ENCODE measurements at regions not wholly inside any gene's neighbourhood (a gene's known extent, or its start where the extent isn't known, plus 50 kb on each side); places are given as distances from the start of the nearest gene placed in this dataset.
A peak's percentile ranks its signal among the peaks of the same experiment; 100 is the strongest.
"Not testable (repeated sequence)": the region's sequence is repeated elsewhere in the genome, so short reads cannot be mapped to it uniquely, and the experiment has no call there.

- no peak for DNase-seq (ENCODE audit: low read depth, low spot score)
- in situ Hi-C loops (cut with HindIII; ENCODE audit: low pct_unique_long_range_greater_than_20kb, low sequenced_read_pairs) = no loop called here
These were observed 66.0 kb downstream of the KBTBD8 start for GRCh38 chr3:67064105-67064504.

DNA sequence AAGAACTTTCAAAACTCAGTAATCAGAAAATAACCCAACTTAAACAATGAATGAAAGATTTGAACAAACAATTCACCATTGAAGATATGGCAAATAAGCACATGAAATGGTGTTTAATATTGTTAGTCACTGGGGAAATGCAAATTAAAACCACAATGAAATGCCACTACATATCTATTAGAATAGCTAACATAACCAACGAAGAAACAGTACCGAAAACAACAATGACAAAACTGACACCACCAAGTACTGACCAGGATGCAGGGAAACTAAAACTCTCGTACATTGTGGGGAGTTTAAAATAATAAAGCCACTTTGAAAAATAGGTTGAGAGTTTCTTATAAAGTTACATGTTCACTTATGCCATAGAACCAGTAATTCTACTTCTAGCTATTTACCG lies 69.1 kb downstream of the KBTBD8 start:
- in situ Hi-C loops (cut with HindIII; ENCODE audit: low pct_unique_long_range_greater_than_20kb, low sequenced_read_pairs) = no loop called here
- DNase-seq (ENCODE audit: low read depth, low spot score) = no peak

DNA sequence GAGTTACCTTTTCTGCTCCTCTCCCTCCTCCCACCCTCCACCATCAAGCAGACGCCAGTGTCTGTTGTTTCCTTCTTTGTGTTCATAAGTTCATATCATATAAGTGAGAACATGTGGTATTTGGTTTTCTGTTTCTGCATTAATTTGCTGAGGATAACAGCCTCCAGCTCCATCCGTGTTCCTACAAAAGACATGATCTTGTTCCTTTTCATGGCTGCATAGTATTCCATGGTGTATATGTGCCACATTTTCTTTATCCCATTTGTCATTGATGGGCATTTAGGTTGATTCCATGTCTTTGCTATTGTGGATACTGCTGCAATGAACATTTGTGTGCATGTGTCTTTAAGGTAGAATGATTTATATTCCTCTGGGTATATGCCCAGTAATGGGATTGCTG lies 74.5 kb downstream of the KBTBD8 start:
- in situ Hi-C loops (cut with HindIII; ENCODE audit: low pct_unique_long_range_greater_than_20kb, low sequenced_read_pairs) = not testable (repeated sequence)

DNA sequence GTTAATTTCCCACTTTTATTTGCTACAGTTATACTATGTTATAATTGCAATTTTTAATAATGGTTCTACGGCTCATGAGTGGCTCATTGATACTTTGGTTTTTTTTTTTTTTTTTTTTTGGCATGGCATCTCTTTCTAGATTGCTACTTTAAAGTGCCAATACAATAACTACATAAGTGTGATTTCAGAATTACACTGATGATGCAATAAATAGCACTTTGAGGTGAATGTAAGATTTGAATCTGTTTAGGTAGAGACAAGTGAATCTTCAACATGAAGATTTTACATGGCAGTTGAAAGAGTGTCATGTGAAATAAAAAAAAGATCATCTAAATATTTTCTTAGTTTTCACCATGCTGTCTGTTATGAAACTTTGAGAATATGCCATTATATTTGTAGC lies 75.7 kb downstream of the KBTBD8 start:
- in situ Hi-C loops (cut with HindIII; ENCODE audit: low pct_unique_long_range_greater_than_20kb, low sequenced_read_pairs) = no loop called here
- DNase-seq (ENCODE audit: low read depth, low spot score) = no peak

More for the DNA sequence above, 74.5 kb downstream of the KBTBD8 start:
- DNase-seq (ENCODE audit: low read depth, low spot score) = not testable (repeated sequence)

DNA sequence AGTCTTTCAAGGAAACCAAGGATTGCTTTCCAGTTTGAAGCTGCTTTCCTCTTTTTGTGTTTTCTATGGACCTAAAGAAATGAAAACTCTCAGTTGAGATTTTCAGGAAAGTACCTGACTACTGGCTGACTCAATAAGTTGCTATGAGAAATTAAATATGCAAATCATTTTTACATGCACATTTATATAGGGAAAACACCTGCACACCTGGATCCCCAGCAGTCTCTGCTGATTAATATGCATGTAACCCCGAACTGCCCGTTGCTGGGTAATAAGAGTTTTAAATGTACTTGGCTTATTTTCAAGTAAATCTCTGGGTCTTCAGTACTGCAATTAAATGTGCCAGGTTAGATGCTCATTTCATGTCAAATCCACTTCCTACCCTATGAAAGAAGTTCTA lies 77.2 kb downstream of the KBTBD8 start:
- no peak for DNase-seq (ENCODE audit: low read depth, low spot score)
- in situ Hi-C loops (cut with HindIII; ENCODE audit: low pct_unique_long_range_greater_than_20kb, low sequenced_read_pairs) = no loop called here

DNA sequence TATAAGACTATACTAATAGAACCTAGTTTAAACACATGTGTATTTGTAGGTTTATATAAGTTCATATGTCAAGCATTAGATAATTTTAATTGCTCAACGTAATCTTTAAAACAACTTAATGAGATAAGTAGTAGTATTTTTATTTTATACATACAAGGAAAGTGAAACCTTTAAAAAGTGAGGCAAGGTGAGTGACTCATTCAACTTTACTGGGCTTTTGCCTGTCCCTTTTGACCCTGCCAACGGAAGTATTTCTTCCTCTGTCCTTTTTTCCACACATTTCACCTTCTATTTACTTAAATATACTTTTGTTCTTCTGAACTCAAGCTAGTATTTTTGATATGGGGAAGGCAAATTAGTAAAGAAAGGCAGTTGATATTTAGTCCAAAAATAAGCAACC lies 78.5 kb downstream of the KBTBD8 start:
- in situ Hi-C loops (cut with HindIII; ENCODE audit: low pct_unique_long_range_greater_than_20kb, low sequenced_read_pairs) = no loop called here
- no peak for DNase-seq (ENCODE audit: low read depth, low spot score)

GRCh38 chr3:67077656-67078055 lies 79.5 kb downstream of the KBTBD8 start:
- no peak for DNase-seq (ENCODE audit: low read depth, low spot score)
- in situ Hi-C loops (cut with HindIII; ENCODE audit: low pct_unique_long_range_greater_than_20kb, low sequenced_read_pairs) = no loop called here

- DNase-seq (ENCODE audit: low read depth, low spot score) = no peak
- in situ Hi-C loops (cut with HindIII; ENCODE audit: low pct_unique_long_range_greater_than_20kb, low sequenced_read_pairs) = no loop called here
These were observed 84.5 kb downstream of the KBTBD8 start for GRCh38 chr3:67082533-67083024.

- in situ Hi-C loops (cut with HindIII; ENCODE audit: low pct_unique_long_range_greater_than_20kb, low sequenced_read_pairs) = no loop called here
- DNase-seq (ENCODE audit: low read depth, low spot score) = no peak
These were observed 85.2 kb downstream of the KBTBD8 start for GRCh38 chr3:67083277-67083676.

DNA sequence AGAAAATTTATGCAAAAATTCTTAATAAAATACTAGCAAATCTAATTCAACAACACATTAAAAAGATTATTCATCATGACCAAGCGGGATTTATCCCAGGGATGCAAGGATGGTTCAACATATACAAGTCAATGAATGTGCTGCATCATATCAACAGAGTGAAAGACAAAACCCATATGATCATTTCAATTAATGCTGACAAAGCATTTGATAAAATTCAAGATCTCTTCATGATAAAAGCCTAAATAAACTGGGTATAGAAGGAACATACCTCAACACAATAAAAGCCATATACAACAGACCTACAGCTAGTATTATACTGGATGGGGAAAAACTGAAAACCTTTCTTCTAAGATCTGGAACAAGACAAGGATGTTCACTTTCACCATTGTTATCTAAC lies 89.7 kb downstream of the KBTBD8 start:
- DNase-seq (ENCODE audit: low read depth, low spot score) = no peak
- in situ Hi-C loops (cut with HindIII; ENCODE audit: low pct_unique_long_range_greater_than_20kb, low sequenced_read_pairs) = no loop called here

DNA sequence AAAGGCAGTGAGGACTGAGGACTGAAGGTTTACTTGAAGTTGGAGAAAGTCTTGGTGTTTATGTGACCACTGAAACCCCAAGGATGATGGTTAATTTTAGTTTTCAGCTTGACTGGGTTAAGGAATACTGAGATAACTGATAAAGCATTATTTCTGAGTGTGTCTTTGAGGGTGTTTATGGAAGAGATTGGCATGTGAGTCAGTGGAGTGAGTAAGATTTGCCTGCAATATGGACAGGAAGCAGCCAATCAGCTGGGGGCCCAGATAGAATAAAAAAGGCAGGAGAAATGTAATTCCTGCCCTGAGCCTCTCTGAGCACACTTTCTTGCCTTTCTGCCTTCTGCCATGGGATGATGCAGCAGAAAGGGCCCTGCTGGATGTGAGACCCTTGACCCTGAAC lies 92.4 kb downstream of the KBTBD8 start:
- no peak for DNase-seq (ENCODE audit: low read depth, low spot score)
- in situ Hi-C loops (cut with HindIII; ENCODE audit: low pct_unique_long_range_greater_than_20kb, low sequenced_read_pairs) = no loop called here

DNA sequence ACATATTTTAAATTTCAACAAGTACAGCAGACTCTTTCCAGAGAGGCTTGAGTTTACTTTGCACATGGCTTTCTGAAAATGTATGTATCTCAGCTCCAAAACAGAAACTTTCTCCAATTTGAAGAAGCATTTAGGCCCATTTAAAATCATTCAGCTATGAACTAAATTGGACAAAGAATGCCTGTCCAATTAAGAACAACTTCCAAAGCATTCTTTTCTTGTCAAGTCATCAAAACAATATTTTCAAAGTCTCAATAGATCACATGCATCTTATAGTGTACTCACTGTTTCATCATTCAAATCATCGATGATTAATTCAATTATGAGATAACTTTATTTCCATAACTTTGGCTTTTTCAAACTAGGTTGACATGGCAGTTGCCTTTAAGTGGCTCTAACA lies 95.2 kb downstream of the KBTBD8 start:
- no peak for DNase-seq (ENCODE audit: low read depth, low spot score)
- in situ Hi-C loops (cut with HindIII; ENCODE audit: low pct_unique_long_range_greater_than_20kb, low sequenced_read_pairs) = no loop called here

GRCh38 chr3:67094167-67094566 lies 96.1 kb downstream of the KBTBD8 start:
- DNase-seq (ENCODE audit: low read depth, low spot score) = no peak
- in situ Hi-C loops (cut with HindIII; ENCODE audit: low pct_unique_long_range_greater_than_20kb, low sequenced_read_pairs) = no loop called here

DNA sequence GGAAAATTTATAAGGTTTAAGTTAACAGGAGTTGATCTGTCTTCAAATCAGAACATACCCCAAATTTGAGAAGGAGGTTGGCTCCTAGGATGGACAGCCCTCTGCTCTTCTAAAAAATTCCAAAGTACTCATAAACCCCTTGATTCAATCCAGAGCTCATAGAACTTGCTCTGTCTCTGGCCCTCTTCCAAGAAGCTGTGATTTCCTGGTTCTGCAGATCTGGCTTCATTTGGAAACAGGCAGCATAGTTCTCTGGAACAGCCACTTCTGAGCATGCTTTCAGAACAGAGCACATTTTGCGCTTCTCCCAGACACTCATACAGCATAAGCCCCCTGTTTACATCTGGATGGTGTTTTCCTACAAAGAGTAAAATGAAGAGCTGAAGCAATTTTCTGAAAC lies 96.7 kb downstream of the KBTBD8 start:
- in situ Hi-C loops (cut with HindIII; ENCODE audit: low pct_unique_long_range_greater_than_20kb, low sequenced_read_pairs) = no loop called here
- DNase-seq (ENCODE audit: low read depth, low spot score) = no peak

DNA sequence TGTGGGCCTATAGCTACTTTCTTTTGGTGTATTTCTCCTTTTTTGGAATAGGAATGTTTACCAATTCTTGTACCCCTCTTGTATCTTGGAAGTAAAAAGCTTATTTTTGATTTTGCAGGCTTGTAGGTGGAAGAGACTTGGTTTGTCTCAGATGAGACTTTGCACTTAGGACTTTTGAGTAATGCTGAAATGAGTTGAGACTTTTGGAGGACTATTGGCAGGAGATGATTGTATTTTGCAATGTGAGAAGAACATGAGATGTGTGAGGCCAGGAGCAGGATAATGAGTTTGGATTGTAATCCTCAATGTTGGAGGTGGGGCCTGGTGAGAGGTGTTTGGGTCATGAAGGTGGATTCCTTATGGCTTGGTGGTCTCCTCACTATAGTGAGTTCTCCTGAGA lies 106.3 kb downstream of the KBTBD8 start:
- in situ Hi-C loops (cut with HindIII; ENCODE audit: low pct_unique_long_range_greater_than_20kb, low sequenced_read_pairs) = no loop called here
- DNase-seq (ENCODE audit: low read depth, low spot score) = no peak

DNA sequence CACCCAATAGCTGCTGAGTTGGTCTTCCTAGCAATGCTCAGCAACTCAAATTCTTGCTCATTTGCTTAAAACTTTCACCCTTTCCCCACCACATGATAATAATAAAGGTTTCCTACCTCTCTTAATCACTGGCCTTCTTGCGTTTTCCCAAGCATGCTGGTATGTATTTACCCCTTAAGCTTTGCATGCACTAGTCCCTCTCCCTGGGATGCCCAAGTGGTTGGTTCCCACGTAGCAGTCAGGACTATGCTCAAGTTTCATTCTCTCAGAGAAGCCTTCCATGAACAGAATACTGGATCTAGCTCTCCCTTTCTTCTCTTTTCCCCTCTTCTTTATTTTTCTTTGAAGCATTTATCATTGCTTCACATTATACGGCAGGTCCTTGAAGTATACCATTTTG lies 108.8 kb downstream of the KBTBD8 start:
- no peak for DNase-seq (ENCODE audit: low read depth, low spot score)
- in situ Hi-C loops (cut with HindIII; ENCODE audit: low pct_unique_long_range_greater_than_20kb, low sequenced_read_pairs) = no loop called here

- in situ Hi-C loops (cut with HindIII; ENCODE audit: low pct_unique_long_range_greater_than_20kb, low sequenced_read_pairs) = no loop called here
These were observed 111.6 kb downstream of the KBTBD8 start for GRCh38 chr3:67109651-67110204.

GRCh38 chr3:67113802-67114407 lies 115.8 kb downstream of the KBTBD8 start:
- DNase-seq (ENCODE audit: low read depth, low spot score) = peak; percentile 88
- in situ Hi-C loops (cut with HindIII; ENCODE audit: low pct_unique_long_range_greater_than_20kb, low sequenced_read_pairs) = no loop called here

More at GRCh38 chr3:67109651-67110204, 111.6 kb downstream of the KBTBD8 start:
- peak; percentile 47 for DNase-seq (ENCODE audit: low read depth, low spot score)

DNA sequence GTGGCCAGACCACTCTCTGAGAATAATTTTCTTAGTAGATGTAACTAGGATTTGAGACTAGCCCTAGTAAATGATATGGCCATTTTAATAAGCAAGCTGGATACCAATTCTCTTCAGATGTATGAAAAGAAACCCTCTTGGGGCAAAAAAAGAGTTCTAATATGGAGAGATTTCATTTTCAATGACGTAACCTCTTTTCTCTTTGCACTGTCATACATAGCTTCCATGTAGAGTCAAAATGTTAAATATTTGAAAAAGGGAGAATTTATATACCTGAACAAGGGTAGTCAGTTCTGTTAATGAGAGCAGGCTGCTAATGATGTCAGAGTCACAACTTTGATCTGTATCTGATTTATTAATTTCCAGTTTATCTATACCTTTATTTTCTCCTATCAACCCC lies 120.0 kb downstream of the KBTBD8 start:
- in situ Hi-C loops (cut with HindIII; ENCODE audit: low pct_unique_long_range_greater_than_20kb, low sequenced_read_pairs) = no loop called here

DNA sequence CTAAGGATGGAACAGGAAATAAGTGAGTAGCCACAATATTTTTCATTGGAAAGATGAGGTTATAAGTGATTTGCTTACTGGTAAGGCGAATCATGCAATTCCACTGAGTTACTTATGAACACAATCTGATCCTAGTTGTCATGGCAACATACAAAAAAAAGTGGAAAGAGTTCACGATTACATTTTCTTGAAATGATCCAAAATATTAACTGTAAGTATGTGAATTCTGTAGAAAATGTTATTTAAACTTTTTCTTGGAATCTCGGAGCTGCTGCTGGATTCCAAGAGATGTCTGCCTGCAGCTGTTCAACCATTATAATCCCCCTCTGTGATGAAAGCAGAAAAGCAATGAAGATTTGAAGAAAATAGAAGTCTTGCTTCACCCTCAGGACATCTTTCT lies 120.5 kb downstream of the KBTBD8 start:
- no peak for DNase-seq (ENCODE audit: low read depth, low spot score)
- in situ Hi-C loops (cut with HindIII; ENCODE audit: low pct_unique_long_range_greater_than_20kb, low sequenced_read_pairs) = no loop called here

More for the DNA sequence above, 120.0 kb downstream of the KBTBD8 start:
- no peak for DNase-seq (ENCODE audit: low read depth, low spot score)
